ENCODE measurements at regions not wholly inside any gene's neighbourhood (a gene's known extent, or its start where the extent isn't known, plus 50 kb on each side); places are given as distances from the start of the nearest gene placed in this dataset.

GRCh38 chr3:110391640-110392395 lies 679.8 kb upstream of the NECTIN3 start:
- TF ChIP-seq, protein P1, sequence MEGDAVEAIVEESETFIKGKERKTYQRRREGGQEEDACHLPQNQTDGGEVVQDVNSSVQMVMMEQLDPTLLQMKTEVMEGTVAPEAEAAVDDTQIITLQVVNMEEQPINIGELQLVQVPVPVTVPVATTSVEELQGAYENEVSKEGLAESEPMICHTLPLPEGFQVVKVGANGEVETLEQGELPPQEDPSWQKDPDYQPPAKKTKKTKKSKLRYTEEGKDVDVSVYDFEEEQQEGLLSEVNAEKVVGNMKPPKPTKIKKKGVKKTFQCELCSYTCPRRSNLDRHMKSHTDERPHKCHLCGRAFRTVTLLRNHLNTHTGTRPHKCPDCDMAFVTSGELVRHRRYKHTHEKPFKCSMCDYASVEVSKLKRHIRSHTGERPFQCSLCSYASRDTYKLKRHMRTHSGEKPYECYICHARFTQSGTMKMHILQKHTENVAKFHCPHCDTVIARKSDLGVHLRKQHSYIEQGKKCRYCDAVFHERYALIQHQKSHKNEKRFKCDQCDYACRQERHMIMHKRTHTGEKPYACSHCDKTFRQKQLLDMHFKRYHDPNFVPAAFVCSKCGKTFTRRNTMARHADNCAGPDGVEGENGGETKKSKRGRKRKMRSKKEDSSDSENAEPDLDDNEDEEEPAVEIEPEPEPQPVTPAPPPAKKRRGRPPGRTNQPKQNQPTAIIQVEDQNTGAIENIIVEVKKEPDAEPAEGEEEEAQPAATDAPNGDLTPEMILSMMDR (IDR thresholded peaks at IDR 0.05; ENCODE audit: low read depth, low read length, missing input control), result no peak
- no peak for TF ChIP-seq RAD21 (IDR thresholded peaks at IDR 0.05)
